GM19035 (cell line): ENCODE measurements at regions not wholly inside any gene's neighbourhood (a gene's known extent, or its start where the extent isn't known, plus 50 kb on each side); places are given as distances from the start of the nearest gene placed in this dataset.

ENCODE experiments used
- ATAC-seq: cut with Tn5 transposase; IDR thresholded peaks from one replicate; pipeline ENCODE4 v1.9.1; 2021; ENCODE audit not compliant: unreplicated experiment

DNA sequence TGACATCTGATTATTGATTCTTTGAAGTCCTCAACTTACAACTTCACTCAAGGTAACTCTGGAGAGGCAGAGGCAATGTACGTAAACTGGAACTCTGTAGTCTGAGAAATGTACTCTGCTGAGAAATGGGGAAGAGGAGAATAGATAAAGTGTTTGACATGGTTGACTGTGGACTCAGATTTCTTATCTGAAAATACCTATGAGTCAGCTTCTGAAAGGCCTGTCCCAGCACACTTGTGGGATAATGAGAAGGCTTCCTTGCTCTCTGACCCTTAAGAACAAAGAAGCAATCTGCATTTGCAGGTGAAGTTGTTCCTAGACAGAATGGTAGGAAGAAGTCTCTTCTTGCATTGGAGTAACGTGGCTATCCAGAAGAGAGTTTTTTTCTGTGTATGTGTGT, 1573.5 kb downstream of the BRINP3 start:
- no peak for ATAC-seq

DNA sequence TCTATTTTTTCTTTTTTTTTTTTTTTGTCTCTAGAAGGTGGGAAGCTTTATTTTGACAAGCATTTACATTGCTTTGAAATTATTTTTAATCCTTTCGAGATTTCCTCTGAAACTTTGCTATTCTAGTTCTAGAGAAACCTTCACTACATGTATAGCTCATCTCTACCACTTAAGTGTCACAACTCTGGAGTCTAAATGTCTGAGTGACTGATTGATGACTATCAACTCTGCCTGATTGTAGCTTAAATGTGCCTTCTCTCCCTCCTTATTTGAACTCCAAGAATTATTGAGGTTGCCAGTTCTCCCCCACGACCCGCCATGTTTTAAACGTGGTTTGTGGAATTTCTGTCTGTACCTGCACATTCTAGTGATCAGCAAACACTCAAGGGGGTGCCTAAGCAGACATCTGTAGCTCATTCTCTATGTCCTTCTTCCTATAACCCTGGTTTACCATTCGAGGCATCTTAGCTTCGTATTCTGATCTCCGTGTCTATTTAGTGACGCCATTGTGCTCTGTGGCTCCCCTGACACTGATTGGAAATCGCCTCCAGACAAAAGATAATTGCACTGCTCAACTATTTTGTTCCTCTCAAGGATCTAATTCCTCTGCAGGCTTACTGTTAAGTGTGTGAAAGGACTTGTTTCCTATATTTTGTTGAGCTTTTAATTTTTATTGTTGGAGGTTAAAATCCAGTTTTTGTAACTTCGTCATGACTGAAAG, 1570.6 kb downstream of the BRINP3 start:
- ATAC-seq, result no peak

DNA sequence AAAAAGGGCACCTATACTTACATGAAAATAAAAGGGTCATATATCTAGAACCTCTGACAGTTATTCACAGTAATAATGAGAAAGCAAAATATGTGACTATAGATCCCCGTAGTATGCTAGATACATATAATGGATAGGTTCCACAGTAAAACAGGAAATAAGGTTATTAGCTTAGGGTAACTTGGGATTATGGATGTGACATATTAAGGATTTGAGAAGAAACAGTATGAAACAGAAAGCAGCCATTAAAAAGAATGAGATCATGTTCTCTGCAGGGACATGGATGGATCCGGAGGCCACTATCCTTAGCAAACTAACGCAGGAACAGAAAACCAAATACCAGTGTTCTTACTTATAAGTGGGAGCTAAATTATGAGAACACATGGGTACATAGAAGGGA, 1547.3 kb downstream of the BRINP3 start:
- ATAC-seq, result no peak

GRCh38 chr1:188931506-188931905, 1546.2 kb downstream of the BRINP3 start:
- no peak for ATAC-seq

DNA sequence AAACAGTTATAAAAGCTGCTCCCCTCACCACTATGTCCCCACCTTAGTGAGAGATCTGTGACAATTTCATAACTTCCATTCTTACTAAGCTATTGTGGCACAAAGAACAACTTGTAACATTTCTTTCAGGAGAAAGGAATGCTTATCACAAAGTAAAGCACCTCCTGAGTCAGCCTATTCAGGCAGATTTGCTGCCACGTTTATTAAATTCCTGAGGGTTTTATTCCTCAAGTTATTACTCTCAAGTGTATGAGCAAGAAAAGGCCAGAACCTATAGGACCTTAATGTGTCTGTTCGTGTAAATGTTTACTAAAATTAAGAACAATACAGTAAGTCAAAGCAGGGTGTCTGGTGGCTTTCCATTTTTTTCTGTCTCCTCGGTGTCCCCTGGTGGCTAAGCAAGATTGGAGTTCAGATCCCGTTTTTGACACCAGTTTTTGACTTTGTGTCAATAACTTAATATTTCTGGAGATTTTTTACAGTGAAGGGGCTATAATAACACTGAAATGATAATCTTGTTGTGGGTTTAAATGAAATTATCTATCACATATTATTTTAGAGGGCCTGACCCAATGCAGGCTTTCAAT, 1539.6 kb downstream of the BRINP3 start:
- no peak for ATAC-seq

GRCh38 chr1:188941986-188942385, 1535.7 kb downstream of the BRINP3 start:
- ATAC-seq, result no peak

- ATAC-seq, result no peak
Observed at GRCh38 chr1:188949701-188950100, 1528.0 kb downstream of the BRINP3 start.

DNA sequence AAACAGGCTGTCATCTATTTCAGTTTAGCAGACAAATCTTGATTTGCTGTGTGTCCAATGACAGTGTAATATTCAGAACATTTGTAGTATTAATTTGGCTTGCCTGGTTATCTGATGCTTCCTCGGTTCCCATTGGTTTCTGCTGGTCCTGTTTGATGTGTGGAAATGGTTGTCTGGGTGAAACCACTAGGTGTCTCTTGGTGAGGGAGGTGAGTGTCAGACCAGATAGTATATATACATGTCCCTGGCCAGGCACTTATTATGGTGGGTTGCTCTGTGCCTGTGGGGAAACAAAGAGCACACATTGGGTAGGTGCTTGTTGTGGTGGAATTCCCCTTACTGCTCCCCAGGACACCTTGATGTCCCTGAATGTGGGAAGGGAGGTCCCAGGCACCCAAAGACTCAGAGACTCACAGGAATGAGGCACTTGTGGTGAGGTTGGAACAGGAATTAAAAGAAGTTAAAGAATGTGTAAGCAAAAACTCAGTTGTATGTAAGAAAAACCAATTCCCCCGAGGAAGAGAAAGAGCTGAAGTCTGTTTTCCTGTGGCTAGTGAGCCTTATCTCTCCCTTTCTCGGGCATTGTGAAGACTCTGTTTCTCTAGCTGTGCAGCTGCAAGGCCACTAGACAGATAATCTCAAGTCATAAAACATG, 1519.1 kb downstream of the BRINP3 start:
- no peak for ATAC-seq

- ATAC-seq, result no peak
Observed at GRCh38 chr1:188986745-188987417, 1490.8 kb downstream of the BRINP3 start.

DNA sequence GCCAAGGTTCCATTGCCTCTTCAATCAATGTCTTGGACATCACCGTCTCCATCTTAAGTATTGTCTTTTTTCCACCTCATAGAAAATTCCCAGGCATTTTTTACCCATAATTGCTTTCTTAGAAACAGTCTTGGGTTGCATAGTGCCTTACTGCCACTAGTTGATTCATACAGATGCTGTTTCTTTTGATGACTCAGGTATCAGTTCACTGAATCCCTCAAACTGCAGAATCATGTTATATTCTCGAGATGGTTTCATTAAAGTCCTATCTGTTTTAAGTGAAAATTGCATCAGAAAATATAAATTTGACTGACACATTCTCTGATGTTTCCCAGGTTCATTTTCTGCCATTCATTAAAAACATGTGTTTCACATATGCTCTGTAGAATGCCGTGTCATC, 1489.1 kb downstream of the BRINP3 start:
- no peak for ATAC-seq

GRCh38 chr1:188991221-188991930, 1486.3 kb downstream of the BRINP3 start:
- no peak for ATAC-seq

DNA sequence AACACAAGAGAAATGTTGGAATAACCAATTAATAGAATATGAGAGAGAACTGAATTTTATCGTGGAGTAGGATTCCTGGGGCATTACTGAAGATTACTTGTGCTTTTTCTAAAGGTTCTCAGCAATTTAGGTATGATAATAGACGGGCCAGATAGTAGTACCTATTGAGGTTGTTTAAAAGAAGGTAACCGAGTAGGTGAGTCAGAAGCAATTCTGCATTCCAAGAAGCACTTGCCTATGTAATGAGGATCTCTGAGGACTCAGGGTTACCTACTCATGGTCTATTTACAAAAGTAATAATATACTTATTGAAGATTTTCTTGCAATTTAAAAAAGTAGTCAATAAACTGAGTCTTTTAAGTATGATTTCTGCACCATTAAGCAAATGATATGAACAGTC, 1469.8 kb downstream of the BRINP3 start:
- no peak for ATAC-seq

- no peak for ATAC-seq
Observed at GRCh38 chr1:189021577-189021976, 1456.1 kb downstream of the BRINP3 start.

- no peak for ATAC-seq
Observed at GRCh38 chr1:189022015-189022414, 1455.6 kb downstream of the BRINP3 start.

- no peak for ATAC-seq
Observed at GRCh38 chr1:189027512-189027911, 1450.2 kb downstream of the BRINP3 start.

DNA sequence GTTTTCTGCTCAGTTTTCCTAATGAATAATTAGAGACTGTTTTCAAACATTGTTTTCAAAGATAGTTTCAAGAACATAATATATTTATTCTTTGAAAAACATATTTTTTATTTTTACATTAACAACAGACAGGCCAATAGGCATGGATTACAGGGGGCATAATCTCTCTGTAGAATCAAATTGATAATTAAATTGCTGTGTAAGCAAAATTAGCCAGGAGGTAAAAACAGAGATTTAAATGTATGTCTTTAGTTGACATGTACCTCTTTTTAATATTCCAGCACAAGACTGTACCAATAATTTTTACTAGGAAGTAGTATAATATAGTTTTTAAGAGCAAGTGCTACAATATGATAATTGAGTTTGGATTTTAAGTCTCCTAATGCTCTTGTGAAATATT, 1444.5 kb downstream of the BRINP3 start:
- ATAC-seq, result no peak

- ATAC-seq, result no peak
Observed at GRCh38 chr1:189036628-189037027, 1441.0 kb downstream of the BRINP3 start.

DNA sequence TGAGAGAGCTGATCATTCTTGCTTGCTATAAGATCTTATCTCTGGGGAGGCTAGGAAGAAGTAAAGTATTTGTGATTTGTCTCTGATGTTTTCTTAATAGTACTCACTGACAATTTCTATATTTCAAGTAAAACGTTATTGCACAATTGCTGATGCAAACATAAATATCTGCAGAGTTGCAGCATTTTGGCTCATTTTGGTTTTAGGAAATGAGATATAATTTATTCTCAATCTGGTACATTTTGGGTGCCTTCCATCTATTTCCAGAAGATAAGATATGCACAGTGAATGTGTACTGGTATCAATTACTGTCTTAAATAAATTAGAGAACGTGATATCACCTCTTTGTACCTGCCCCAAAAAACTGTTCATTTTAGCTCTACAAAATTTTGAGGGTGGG, 1431.5 kb downstream of the BRINP3 start:
- no peak for ATAC-seq

GRCh38 chr1:189084811-189085210, 1392.9 kb downstream of the BRINP3 start:
- ATAC-seq, result no peak

DNA sequence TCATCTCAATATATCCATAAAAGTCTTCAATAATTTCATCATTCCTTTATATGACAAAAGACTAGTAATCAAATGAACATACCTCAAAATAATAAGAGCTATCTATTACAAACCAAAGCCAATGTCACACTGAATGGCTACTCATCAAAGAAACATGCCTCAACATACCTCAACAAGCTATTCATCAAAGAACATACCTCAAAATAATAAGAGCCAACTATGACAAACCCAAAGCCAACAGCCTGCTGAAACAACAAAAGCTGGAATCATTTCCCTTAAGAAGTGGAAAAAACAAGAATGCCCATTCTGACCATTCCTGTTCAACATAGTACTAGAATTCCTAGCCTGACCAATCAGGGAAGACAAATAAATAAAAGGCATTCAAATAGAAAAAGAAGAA, 1373.7 kb downstream of the BRINP3 start:
- no peak for ATAC-seq

GRCh38 chr1:189117072-189117770, 1360.4 kb downstream of the BRINP3 start:
- ATAC-seq, result no peak
